Heart right ventricle (tissue), 16 donors: ENCODE measurements at regions not wholly inside any gene's neighbourhood (a gene's known extent, or its start where the extent isn't known, plus 50 kb on each side); places are given as distances from the start of the nearest gene placed in this dataset.
A peak's percentile ranks its signal among the peaks of the same experiment; 100 is the strongest.
"Not testable (repeated sequence)": the region's sequence is repeated elsewhere in the genome, so short reads cannot be mapped to it uniquely, and the experiment has no call there.

Experiments used
- ATAC-seq, 8 donors: fragments of 200-7000 bp; cut with Tn5 transposase; one replicate each; pipeline ENCODE4 v1.9.1; 2020; ENCODE audit warnings: mild to moderate bottlenecking in 8 of 8, moderate library complexity in 8 of 8, moderate number of reproducible peaks in 1 of 8
- DNase-seq, 2 donors: peaks; one replicate each; pipeline ENCODE4 v3.0.0-alpha.2; 2020
- H3K27ac ChIP-seq, 10 donors: fragments of 200-600 bp; sonication (generic) in 2 of 10; one replicate each; pipeline versions ENCODE4 v1.5.0 to v1.8.0; 2020 to 2022; ENCODE audit warnings: mild to moderate bottlenecking in 3 of 10
- H3K27me3 ChIP-seq, 7 donors: fragments of 200-600 bp; one replicate each; pipeline ENCODE4 v1.8.0; 2021 to 2022; ENCODE audit warnings: mild to moderate bottlenecking in 2 of 7
- H3K36me3 ChIP-seq, 9 donors: fragments of 200-600 bp; sonication (generic) in 1 of 9; one replicate each; pipeline versions ENCODE4 v1.5.0 to v1.8.0; 2020 to 2022; ENCODE audit warnings: mild to moderate bottlenecking in 2 of 9
- H3K4me1 ChIP-seq, 9 donors: fragments of 200-600 bp; sonication (generic) in 1 of 9; one replicate each; pipeline versions ENCODE4 v1.5.0 to v1.8.0; 2020 to 2022; ENCODE audit warnings: mild to moderate bottlenecking in 4 of 9
- H3K4me3 ChIP-seq, 10 donors: fragments of 200-600 bp; sonication (generic) in 2 of 10; one replicate each; pipeline versions ENCODE4 v1.5.0 to v1.8.0; 2020 to 2022; ENCODE audit warnings: mild to moderate bottlenecking in 7 of 10, moderate library complexity in 2 of 10
- H3K9me3 ChIP-seq, 11 donors: fragments of 200-600 bp in 10 of 11; sonication (generic) in 2 of 11; one replicate each; pipeline versions ENCODE4 v1.5.0 to v1.8.0; 2013 to 2022; ENCODE audit warnings: mild to moderate bottlenecking in 2 of 11, control low read depth in 1 of 11, moderate library complexity in 1 of 11
- CTCF ChIP-seq, 9 donors: fragments of 200-600 bp; sonication (generic) in 2 of 9; IDR thresholded peaks; one replicate each; pipeline versions ENCODE4 v1.5.0 to v1.8.0; 2021 to 2022; ENCODE audit warnings: antibody characterized with exemption in 9 of 9, mild to moderate bottlenecking in 5 of 9, moderate library complexity in 1 of 9
- WGBS, 2 donors: extraction: QIAGEN DNeasy Blood & Tissue Kit; methylation state at CpG; one replicate each; pipeline ENCODE4 v1.1.7; 2013; ENCODE audit warnings: inconsistent platforms in 1 of 2; 5-methylcytosine and 5-hydroxymethylcytosine counted together
- intact Hi-C, 10 donors: fragments of 100-400 bp; cut with DNase I; formaldehyde crosslinking; loops; one replicate each; pipeline versions ENCODE4 v1.11.1 to v1.14.2; 2022
- donor health status: Arrhythmogenic right ventricular cardiomyopathy.
- donor health status: ischemic (EF 13 %, LVEDD 7.1; RV severe dilation, severe dysfunction).
- donor health status: healthy with polysubstance abuse.
- donor health status: DM: no; HTN: yes; CAD: no.
- donor health status: DM: no; HTN: no; CAD: no.
- donor health status: ischemic (EF 25% LVEDD 6.9; RV normal size, moderate dysfunction).
- donor health status: ischemic (EF 25% LVEDD 5.7; RV mildly dilated, moderate dysfunction).
- donor health status: healthy.
- donor health status: DM: yes; HTN: yes; CAD: no.
- donor health status: Ischemic cardiomyopathy.
- donor health status: ischemic (EF 35%, LVEDD 5.7; RV mildly dilated, moderate dysfunction).
- donor health status: nonischemic (EF 11% LVEDD 7.7; RV severe dilation, severe dysfunction).
- donor health status: DM: yes; HTN: yes; CAD: no.
- donor health status: PGD.
- donor health status: ischemic (EF 29% LVEDD 5.4; RV normal size, mild dysfunction).
- donor health status: nonischemic (EF 23%, LVEDD 6.1; RV moderate dilation, normal function).

GRCh38 chr2:95667480-95667879, 75.7 kb downstream of the TRIM43 start:
- Histone ChIP-seq H3K27ac (no peak overlapping the region), H3K9me3 (no peaks in the 10 kb centered on the region), H3K4me1 (peaks cover 0 to 26% (median 13%) of the 10 kb centered on the region in 9 donors), H3K4me3 (no peak overlapping the region), H3K27me3 (peaks cover 0 to 11% (median 0%) of the 10 kb centered on the region in 7 donors), H3K36me3 (no peaks in the 10 kb centered on the region)
- ATAC-seq (peak in 7 of 8 donors; percentile 31 to 78 (median 68)), DNase-seq (peak in 1 of 2 donors; percentile 27)
- intact Hi-C loops = no loop called here
- TF ChIP-seq CTCF (IDR thresholded peaks at IDR 0.05) = no peak

DNA sequence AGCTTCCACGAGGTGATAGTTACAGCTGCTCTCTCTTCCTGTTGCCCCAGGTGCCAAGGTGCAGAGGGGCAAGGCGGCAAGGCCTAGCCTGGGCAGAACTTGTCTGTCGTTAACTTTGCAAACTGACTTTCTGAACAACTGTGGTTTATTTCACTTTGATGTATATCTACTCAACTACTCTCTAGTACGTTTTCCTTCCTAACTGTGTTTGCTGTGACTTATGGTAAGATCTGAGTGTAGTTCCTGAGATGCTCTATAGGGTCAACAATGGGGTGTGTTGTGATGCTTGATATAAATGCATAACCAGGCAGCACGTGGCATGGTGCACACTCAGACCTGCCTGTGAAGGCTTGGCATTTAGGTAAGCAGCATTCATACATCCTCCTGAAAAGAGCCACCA, 77.1 kb downstream of the TRIM43 start:
- H3K27ac ChIP-seq, intact Hi-C loops, DNase-seq, H3K4me3 ChIP-seq, H3K9me3 ChIP-seq, ATAC-seq, H3K27me3 ChIP-seq, H3K36me3 ChIP-seq: not testable (repeated sequence)
- peaks cover 0 to 26% (median 13%) of the 10 kb centered on the region in 9 donors for H3K4me1 ChIP-seq
- 77% methylated on average over 5 of the region's 5 CpGs for WGBS, 2 donors

- no peak overlapping the region for H3K27ac ChIP-seq
- H3K9me3 ChIP-seq = no peaks in the 10 kb centered on the region
- ATAC-seq (peak in 4 of 8 donors; percentile 27 to 61 (median 34)), DNase-seq (no peak)
- 50 to 58% methylated on average over 4 of the region's 4 CpGs for WGBS, 2 donors
- H3K4me3 ChIP-seq = no peak overlapping the region
- H3K27me3 ChIP-seq = no peaks in the 10 kb centered on the region
- H3K36me3 ChIP-seq = no peaks in the 10 kb centered on the region
- no peak for TF ChIP-seq CTCF (IDR thresholded peaks at IDR 0.05)
- H3K4me1 ChIP-seq = peaks cover 0 to 26% (median 13%) of the 10 kb centered on the region in 9 donors
- intact Hi-C loops = no loop called here
Observed at GRCh38 chr2:95669441-95669991, 77.7 kb downstream of the TRIM43 start.

GRCh38 chr2:95670167-95670566, 78.4 kb downstream of the TRIM43 start:
- H3K4me1 ChIP-seq = peaks cover 0 to 26% (median 13%) of the 10 kb centered on the region in 9 donors
- ATAC-seq (peak in 5 of 8 donors; percentile 6 to 53 (median 31)), DNase-seq (no peak)
- H3K27ac ChIP-seq = no peak overlapping the region
- no peaks in the 10 kb centered on the region for H3K27me3 ChIP-seq
- WGBS, 2 donors = 49 to 62% methylated on average over 2 of the region's 2 CpGs
- H3K9me3 ChIP-seq = no peaks in the 10 kb centered on the region
- TF ChIP-seq CTCF (IDR thresholded peaks at IDR 0.05) = no peak
- no peaks in the 10 kb centered on the region for H3K36me3 ChIP-seq
- intact Hi-C loops = no loop called here
- H3K4me3 ChIP-seq = no peak overlapping the region

DNA sequence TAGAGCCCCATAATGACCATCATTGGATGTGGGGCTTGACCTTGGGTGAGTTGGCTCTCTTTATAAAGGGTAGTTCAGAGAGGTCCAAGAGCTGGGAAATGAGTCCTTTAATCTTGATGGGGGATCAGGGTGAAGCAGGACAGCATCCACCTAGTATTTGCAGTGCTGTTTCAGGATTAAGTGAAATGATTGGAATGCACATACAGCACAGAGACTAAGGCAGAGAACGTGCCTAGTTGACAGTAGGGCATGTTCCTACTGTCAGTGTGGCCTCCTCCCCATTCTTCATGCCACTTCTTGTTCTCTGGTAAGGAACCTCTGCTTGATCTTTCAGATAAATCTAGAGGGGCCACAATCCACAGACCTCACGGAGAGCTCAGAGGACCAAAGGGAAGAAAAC, 78.9 kb downstream of the TRIM43 start:
- Histone ChIP-seq H3K9me3 (no peaks in the 10 kb centered on the region), H3K4me1 (peaks cover 0 to 26% (median 13%) of the 10 kb centered on the region in 9 donors), H3K4me3 (no peak overlapping the region), H3K27me3 (no peaks in the 10 kb centered on the region), H3K36me3 (no peaks in the 10 kb centered on the region), H3K27ac (no peak overlapping the region)
- intact Hi-C loops = no loop called here
- DNase-seq (no peak), ATAC-seq (no peak)
- 66 to 74% methylated on average over 2 of the region's 2 CpGs for WGBS, 2 donors
- no peak for TF ChIP-seq CTCF (IDR thresholded peaks at IDR 0.05)

DNA sequence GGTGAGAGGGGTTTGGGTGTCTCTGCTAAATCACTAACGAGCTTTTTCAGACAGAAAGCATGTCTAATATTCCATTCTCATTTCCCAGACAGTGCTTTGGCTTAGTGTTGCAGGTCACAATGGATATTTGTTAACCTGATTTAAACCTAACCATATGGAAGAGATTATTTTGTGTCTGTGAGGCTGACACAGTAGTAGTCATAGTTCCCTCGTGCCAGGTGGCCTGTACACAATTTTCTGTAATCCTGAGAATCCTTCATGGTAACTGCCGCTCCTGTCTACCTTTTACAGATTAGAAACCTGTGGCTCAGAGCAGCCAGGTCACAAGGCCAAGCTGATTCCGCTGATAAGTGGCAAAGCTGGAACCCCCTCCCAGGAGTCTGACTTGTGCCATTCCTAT, 79.4 kb downstream of the TRIM43 start:
- H3K4me3 ChIP-seq, H3K36me3 ChIP-seq, ATAC-seq, DNase-seq, H3K27ac ChIP-seq, intact Hi-C loops, H3K27me3 ChIP-seq, H3K9me3 ChIP-seq: not testable (repeated sequence)
- WGBS, 2 donors = 83 to 87% methylated on average over 4 of the region's 4 CpGs
- peaks cover 0 to 26% (median 13%) of the 10 kb centered on the region in 9 donors for H3K4me1 ChIP-seq

DNA sequence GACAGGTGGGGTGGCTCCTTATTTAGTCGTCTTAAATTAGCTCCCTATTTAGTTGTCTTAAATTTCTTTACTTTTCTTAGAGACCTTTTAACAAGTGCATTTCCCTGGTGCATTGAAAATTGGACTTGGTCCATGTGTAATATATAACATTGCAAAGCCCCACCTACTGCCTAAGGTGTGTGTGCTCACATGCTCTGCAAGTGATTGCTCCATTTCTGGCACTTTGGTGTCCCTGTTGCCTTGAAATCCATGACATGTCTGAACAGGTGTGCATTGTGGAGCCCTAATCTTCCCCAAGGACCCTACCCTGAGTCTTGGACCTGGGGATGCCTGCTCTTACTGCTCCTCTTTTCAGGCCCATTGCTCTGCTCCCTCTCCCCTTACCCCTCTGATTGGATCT, 80.2 kb downstream of the TRIM43 start:
- H3K27me3 ChIP-seq, H3K9me3 ChIP-seq, ATAC-seq, DNase-seq, H3K27ac ChIP-seq, H3K36me3 ChIP-seq, intact Hi-C loops, H3K4me3 ChIP-seq: not testable (repeated sequence)
- H3K4me1 ChIP-seq = peaks cover 0 to 26% (median 13%) of the 10 kb centered on the region in 9 donors
- WGBS, 2 donors = 74 to 78% methylated on average over 1 of the region's 1 CpG

DNA sequence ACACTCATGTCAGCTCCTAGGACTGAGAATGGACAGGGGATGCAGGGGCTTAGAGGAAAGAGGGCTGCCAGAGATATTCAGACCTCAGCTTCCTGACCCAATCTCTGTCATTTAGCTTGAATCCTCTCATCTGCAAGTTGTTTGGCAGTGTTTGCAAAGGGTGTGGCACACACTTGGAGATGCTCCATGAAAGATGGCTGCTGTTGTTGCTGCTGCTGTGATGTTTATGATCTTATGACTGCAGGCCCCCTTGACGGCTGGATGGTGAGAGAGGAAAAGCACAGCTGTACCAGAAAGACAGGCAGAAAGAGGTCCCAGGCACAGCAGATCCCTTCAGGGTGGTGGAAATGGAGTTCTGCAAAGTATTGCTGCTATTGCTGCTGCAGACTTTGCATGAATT, 80.7 kb downstream of the TRIM43 start:
- not testable (repeated sequence) for DNase-seq
- WGBS, 2 donors = 53 to 54% methylated on average over 1 of the region's 1 CpG

More for the DNA sequence above, 80.7 kb downstream of the TRIM43 start:
- ATAC-seq, H3K27ac ChIP-seq, H3K9me3 ChIP-seq, H3K4me3 ChIP-seq, intact Hi-C loops, H3K36me3 ChIP-seq, H3K27me3 ChIP-seq: not testable (repeated sequence)
- H3K4me1 ChIP-seq = peaks cover 0 to 22% (median 13%) of the 10 kb centered on the region in 9 donors
